Thoracic aorta (tissue), 2 donors: ENCODE measurements at regions not wholly inside any gene's neighbourhood (a gene's known extent, or its start where the extent isn't known, plus 50 kb on each side); places are given as distances from the start of the nearest gene placed in this dataset.

Experiments used
- ATAC-seq: fragments of 150-250 bp; one replicate; pipeline ENCODE4 v1.8.0; 2017; ENCODE audit warnings: low read depth; ENCODE audit not compliant: insufficient number of reproducible peaks, low FRiP score
- DNase-seq: peaks from one replicate; pipeline ENCODE4 v3.0.0-alpha.2; 2020; ENCODE audit warnings: low spot score
- H3K27ac ChIP-seq, 2 donors: fragments of 200-600 bp; sonication (generic); 1 replicate in 1 of 2; 2 replicates in 1 of 2; pipeline ENCODE4 v1.5.1; 2016; ENCODE audit warnings: mild to moderate bottlenecking in 2 of 2, moderate library complexity in 2 of 2
- H3K27me3 ChIP-seq: fragments of 200-600 bp; sonication (generic); replicated peaks from 2 replicates; pipeline ENCODE4 v1.6.0; 2016; ENCODE audit warnings: mild to moderate bottlenecking; ENCODE audit not compliant: insufficient read depth
- H3K36me3 ChIP-seq: fragments of 200-600 bp; sonication (generic); one replicate; pipeline ENCODE4 v1.5.1; 2016
- H3K4me1 ChIP-seq, 2 donors: fragments of 200-600 bp; sonication (generic); 1 replicate in 1 of 2; 2 replicates in 1 of 2; pipeline versions ENCODE4 v1.5.1 to v1.6.0; 2016; ENCODE audit warnings: low read depth in 2 of 2, mild to moderate bottlenecking in 1 of 2; ENCODE audit not compliant: control insufficient read depth in 1 of 2
- H3K4me3 ChIP-seq: fragments of 200-600 bp; sonication (generic); 2 replicates; pipeline ENCODE4 v1.5.1; 2016; ENCODE audit warnings: mild to moderate bottlenecking
- H3K9me3 ChIP-seq: fragments of 200-600 bp; sonication (generic); 2 replicates; pipeline ENCODE4 v1.5.1; 2016
- TF ChIP-seq, protein P1 (sequence below): fragments of 200-600 bp; sonication (generic); IDR thresholded peaks from one replicate; pipeline ENCODE4 v1.5.1; 2019; ENCODE audit warnings: antibody characterized with exemption

DNA sequence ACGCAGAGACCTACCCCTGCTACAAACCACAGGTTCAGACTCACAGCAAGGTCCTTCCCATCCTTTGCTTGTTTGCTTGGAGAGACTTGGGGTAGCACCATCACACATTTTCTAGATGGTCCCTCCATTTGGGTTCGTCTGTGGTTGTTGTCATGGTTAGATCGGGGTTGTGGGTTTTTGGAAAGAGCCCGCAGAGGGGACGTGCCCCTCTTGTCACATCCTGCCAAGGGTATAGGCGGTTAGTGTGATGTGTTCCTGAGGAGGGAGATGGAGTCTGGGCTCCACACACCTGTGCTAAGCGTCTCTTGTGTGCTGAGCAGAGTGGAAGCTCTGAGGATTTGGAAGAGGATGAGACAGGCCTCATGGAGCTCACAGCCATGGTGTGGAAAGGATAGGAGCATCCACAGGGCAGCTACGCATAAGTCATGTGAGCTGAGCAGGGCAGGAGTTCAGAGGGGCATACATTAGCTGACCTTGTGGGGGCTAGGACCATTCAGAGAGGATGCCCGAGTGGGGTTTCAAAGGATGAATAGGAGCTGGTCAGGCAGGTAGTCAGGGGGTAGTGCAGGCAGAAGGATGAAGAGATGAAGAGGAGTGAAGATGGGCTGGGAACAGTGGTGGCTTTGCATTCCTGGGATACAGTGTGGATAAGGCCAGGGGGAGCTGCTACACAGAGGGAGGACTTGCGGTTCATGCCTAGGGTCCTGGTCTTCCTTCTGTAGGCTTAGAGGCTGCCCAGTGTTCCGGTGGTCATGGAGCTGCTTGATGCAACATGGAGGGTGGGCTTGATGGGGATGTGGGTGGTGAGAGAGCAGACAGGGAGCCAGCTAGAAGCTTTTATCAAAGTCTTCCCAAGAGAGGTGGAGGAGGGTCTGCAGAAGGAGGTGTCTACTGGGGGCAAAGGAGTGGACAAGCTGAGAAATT lies 62.9 kb downstream of the ACKR3 start:
- H3K9me3 ChIP-seq = no peaks in the 10 kb centered on the region
- ATAC-seq (no peak), DNase-seq (no peak)
- H3K4me1 ChIP-seq = peaks cover 4 to 24% of the 10 kb centered on the region in 2 donors
- no peaks in the 10 kb centered on the region for H3K27me3 ChIP-seq
- no peaks in the 10 kb centered on the region for H3K36me3 ChIP-seq
- H3K27ac ChIP-seq = no peak overlapping the region
- no peak overlapping the region for H3K4me3 ChIP-seq
- TF ChIP-seq, protein P1, sequence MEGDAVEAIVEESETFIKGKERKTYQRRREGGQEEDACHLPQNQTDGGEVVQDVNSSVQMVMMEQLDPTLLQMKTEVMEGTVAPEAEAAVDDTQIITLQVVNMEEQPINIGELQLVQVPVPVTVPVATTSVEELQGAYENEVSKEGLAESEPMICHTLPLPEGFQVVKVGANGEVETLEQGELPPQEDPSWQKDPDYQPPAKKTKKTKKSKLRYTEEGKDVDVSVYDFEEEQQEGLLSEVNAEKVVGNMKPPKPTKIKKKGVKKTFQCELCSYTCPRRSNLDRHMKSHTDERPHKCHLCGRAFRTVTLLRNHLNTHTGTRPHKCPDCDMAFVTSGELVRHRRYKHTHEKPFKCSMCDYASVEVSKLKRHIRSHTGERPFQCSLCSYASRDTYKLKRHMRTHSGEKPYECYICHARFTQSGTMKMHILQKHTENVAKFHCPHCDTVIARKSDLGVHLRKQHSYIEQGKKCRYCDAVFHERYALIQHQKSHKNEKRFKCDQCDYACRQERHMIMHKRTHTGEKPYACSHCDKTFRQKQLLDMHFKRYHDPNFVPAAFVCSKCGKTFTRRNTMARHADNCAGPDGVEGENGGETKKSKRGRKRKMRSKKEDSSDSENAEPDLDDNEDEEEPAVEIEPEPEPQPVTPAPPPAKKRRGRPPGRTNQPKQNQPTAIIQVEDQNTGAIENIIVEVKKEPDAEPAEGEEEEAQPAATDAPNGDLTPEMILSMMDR = no peak

DNA sequence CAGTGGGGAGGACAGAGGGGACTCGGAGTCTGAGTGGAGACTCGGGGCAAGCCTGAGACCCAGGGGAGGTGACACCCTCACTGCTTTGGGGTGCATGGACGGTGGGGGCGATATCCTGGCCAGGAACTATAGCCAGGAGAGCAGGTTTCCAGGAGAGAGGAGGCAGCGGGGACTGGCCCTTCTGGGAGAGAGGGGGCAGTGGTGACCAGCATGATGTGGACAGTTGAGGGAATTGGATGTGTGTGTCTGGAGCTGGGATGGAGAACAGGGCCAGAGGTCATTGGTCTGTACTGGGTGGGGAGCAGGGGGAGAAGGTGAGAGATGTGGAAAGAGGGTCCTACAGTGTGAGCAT lies 63.6 kb downstream of the ACKR3 start:
- ATAC-seq = no peak
- Histone ChIP-seq H3K27me3 (no peaks in the 10 kb centered on the region), H3K9me3 (no peaks in the 10 kb centered on the region), H3K4me1 (peaks cover 4 to 24% of the 10 kb centered on the region in 2 donors), H3K4me3 (no peak overlapping the region), H3K27ac (no peak overlapping the region), H3K36me3 (no peaks in the 10 kb centered on the region)
- DNase-seq = no peak
- TF ChIP-seq, protein P1 = no peak

DNA sequence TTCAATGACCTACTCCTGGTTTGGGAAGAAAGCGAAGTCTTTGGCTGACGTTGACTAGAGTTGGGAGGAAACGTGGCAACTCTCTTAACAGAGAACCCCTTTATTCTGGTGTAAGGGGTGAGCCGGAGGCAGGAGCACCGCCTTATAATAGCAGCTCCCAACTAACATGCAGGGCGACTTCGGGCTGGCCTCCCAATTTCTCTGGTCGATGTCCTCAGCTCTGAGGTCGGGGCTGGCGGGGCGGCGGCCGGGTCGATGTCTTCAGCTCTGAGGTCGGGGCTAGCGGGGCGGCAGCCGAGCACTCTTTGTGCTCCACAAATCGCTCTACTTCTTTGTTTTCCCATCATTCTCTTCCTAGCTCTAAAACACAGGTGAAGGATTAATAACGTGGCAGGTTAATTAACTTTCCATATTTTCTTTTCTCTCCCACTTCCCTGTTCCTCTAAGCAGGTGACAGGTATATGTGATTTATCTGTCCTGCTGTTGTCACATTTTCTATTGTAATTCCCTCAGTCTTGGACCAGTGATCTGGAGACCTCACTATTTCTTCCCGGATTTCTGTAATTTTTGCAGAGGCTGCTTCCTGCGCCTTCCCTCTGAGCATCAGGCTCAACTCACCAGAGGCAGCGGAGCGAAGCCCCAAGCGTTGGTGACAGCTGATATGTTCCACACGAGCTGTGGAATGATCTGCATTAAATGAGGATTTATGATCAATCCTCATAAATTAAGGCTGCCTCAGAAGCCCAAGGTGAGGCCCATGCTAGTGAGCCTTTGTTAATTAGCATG lies 64.3 kb downstream of the ACKR3 start:
- H3K27ac ChIP-seq = no peak overlapping the region
- TF ChIP-seq, protein P1 = no peak
- H3K4me1 ChIP-seq = peaks cover 4 to 24% of the 10 kb centered on the region in 2 donors
- no peaks in the 10 kb centered on the region for H3K36me3 ChIP-seq
- ATAC-seq = no peak
- no peak overlapping the region for H3K4me3 ChIP-seq
- no peaks in the 10 kb centered on the region for H3K9me3 ChIP-seq
- no peaks in the 10 kb centered on the region for H3K27me3 ChIP-seq
- no peak for DNase-seq

DNA sequence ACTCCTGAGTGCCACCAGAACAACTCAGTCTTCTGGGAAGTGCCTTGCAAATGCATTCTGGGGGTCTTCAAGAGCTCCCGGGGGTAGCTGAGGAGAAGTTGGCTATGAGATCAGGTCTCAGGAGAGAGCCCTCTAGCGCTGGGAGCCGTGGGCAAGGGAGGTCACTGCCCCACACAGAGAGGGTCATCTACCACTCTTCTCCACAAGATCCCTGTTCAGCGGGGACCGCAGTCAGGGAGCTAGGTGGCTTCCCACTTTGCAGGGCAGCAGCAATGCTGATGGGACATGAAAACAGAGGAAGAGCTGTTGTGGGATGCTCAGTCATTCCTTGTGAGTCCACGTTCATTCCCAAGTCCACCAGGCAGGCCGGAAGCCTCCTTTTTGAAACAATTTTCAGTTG lies 66.6 kb downstream of the ACKR3 start:
- Histone ChIP-seq H3K27ac (no peak overlapping the region), H3K27me3 (no peaks in the 10 kb centered on the region), H3K36me3 (no peaks in the 10 kb centered on the region), H3K9me3 (no peaks in the 10 kb centered on the region), H3K4me1 (peaks cover 4 to 15% of the 10 kb centered on the region in 2 donors), H3K4me3 (no peak overlapping the region)
- ATAC-seq (no peak), DNase-seq (no peak)
- TF ChIP-seq, protein P1 = no peak
